Activated CD4-positive, alpha-beta T cell treated with anti-CD3 and anti-CD28 coated beads for 1 hour (primary cell): ENCODE measurements at regions not wholly inside any gene's neighbourhood (a gene's known extent, or its start where the extent isn't known, plus 50 kb on each side); places are given as distances from the start of the nearest gene placed in this dataset.
"Not testable (repeated sequence)": the region's sequence is repeated elsewhere in the genome, so short reads cannot be mapped to it uniquely, and the experiment has no call there.

ENCODE experiments used
- DNase-seq: peaks from one replicate; pipeline ENCODE4 v3.0.0-alpha.2; 2020

DNA sequence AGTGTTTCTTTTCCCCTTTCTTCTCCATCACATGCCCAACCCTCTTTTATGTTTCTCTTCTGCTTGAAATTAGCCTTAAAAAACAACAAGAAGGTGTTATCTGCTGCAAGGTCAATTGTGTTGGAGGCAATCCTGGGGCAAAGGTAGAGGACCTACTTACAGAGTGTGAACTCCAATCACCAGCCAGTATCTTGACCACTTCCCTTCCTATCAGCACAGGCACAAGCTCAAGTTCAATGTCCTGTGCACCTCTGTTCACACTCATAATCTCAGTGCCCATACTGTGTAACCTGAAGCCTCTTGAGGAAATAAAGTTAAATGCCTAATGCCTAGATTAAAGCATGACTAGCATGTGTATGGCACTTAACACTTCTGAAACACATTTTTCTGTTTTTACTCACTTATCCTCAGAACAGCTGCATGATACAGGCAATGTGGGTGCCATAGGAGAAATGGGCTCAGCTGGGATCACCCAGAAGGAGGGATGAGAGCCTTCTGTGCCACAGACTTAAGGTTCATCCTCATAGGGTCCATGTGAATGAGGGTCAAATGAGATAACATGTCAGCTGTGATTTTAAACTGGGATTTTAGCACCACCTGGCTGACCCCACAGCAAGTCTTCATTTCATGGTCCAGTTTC is 701.5 kb downstream of the BCL11A start:
- no peak for DNase-seq

DNA sequence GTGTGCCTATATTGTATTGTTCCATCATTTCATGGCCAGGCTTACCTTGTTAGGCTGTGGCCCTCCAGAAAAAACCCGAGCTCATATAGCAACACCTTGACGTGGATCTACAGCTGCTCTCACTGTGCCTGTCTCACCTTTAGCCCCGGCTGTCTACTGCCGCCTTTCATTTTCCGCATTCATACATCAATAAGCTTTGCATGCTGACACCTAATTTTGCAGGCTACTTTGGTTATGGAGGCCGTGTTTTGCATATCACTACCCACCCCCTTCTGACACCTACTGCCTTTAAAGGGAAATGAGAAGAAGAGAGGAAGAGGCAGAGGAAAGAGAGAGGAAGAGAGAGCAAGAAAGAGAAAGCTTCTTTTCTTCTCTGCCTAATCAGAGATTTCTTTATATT is 702.9 kb downstream of the BCL11A start:
- DNase-seq: no peak

- no peak for DNase-seq
Measured at GRCh38 chr2:59833941-59834340, 719.5 kb downstream of the BCL11A start.

DNA sequence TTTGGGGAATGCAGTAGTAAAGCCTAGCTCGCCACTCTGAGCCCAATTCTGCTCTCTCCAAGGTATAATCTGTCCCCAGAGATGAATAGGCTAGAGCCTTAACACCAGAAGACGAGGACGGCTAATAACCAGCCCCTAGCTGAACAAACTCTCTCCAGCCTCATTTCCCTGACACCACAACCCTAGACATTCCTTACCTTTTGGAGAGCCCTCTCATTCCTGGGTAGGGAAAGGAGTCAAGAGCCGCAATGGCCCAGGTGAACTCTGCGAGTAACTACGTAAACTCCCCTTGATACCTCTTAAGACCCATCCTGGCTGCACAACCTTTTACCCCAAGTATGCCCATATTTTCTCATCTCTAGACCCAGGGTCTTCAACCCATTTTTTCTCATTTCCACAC is 722.9 kb downstream of the BCL11A start:
- DNase-seq: no peak

DNA sequence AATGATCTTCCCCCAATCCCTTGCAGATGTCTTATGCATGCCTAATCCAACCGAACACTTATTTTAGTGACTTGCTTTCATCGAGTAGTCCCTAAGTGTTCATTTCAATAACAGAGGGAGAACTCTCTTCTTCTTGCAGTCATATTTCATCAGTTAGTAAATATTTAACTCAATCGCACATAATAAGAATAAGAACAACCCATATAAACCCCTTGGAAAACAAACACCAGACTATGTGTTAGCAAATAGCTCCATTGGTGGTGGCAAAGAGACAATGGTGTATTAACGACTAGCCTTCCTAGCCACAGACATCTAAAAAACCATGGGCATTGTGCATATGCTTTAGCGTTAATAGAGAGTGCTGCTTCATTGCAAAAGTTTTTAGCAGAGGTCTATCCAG is 725.8 kb downstream of the BCL11A start:
- DNase-seq: no peak

DNA sequence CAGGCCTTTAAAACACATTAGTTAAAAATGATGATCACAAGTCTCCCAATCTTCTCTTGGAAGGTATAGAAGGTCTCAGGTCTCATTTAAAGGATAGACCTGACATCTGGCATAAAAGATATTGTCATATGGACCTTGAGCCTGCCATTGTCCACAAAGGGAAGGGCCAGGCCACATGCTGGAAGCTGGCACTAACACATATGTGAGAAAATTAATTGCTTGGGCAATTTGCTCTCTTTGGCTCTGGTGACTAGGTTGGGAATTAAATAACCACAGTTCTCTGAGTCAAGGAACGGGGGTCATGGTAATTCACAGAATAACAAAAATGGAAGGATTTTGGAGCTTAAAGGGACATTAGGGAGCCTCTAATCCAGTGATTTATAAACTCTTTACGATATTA is 727.3 kb downstream of the BCL11A start:
- no peak for DNase-seq

- DNase-seq: no peak
Measured at GRCh38 chr2:59824314-59824713, 729.1 kb downstream of the BCL11A start.

DNA sequence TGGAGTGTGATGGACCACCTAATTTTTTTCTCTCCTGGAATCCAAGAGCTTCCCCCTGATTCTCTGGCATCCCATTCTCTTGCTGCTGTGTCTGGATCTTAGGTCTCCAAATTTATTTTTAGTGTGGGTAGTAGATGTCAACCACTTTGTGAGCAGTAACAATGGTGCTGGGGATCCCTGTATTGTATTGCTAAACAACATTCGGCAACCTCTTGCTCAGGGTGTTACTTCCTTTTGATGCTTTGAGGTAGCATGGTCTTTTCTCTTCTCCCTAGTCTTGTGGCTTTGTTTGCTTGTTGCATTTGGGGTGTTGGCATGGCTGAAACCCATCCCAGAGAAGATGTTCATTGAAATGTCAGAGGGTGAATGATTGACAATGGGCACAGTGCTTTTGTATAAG is 737.4 kb downstream of the BCL11A start:
- no peak for DNase-seq

- DNase-seq: not testable (repeated sequence)
Measured at GRCh38 chr2:59810283-59810682, 743.2 kb downstream of the BCL11A start.

DNA sequence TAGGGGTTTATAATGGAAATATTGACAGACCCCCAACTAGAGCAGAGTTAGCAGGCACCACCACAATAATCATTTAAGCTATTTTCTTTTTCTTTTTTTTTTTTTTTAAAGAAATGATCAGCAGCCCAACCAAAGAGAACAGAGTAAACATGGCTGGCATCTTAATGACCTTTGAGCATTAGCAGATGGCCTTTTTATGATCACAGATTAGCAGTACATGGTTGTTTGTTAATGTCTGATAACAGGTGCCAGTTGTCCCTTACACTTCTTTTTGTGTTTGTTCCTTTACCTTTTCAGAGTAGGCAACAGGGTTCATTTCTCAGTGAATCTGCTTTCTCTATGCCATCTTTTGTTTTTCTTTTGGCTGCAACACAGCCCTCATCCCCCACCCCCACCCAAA is 747.0 kb downstream of the BCL11A start:
- no peak for DNase-seq

DNA sequence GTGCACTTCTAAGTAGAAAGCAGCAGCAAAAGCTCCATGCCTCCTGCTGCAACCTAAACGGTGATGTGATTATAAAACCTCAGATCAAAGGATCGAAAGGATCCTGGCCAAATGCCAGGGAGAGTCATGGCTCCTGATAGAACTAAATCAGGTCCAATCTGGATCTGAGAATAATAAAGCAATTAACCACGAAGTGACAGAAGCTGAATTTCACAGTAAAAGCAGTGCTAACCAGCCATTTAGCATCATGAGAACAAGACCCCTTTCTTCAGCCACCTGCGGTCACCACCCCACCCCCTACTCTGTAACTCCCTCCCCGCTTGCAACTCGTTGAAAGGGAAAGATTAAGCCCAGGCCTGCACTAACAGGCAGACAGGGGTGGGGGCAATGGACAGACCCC is 748.7 kb downstream of the BCL11A start:
- no peak for DNase-seq

DNA sequence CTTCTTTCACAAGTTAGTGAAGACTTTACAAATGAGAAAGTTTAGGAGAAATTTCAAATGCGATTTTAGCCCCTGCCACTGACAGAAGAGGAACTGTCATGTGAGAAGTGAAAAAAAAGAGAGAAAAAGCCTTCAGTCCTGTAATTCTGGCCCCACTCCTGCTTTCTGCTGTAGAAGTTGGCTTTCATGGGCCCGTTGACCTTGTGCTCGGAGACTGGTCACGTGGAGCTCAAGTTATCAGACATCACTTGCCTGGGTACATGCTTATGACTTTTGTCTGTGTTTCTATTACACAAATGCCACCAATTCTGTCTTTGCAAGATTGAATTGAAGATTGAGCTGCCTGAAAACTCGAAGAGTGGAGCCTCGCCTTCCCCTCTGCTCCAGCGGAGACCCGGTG is 749.9 kb downstream of the BCL11A start:
- DNase-seq: no peak

DNA sequence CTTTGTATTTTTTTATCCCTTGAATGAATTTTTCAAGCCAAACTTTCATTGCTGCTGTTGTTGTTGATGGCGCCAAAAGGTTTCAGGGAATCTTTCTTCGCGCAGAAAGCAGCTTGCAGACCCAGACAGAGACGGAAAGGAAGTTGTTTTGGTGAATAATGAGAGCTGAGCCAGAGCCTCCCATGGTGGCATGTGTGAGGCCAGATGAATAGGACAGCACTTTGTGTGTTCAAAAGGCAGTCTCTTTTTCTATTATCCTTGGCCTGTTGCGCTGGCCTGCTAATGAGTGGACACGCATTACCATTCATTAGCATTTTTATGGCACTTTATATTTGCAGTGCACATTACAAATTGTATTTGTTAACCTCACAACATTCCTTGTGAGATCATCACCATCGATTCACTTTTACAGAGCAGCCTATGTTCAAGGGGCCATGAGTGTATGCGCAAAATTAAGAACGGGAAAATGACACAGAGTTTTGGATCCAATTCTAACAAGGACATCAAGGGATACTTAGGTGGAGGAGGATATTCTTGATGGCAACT is 754.7 kb downstream of the BCL11A start:
- DNase-seq: no peak

GRCh38 chr2:59791004-59791618 is 762.3 kb downstream of the BCL11A start:
- no peak for DNase-seq

DNA sequence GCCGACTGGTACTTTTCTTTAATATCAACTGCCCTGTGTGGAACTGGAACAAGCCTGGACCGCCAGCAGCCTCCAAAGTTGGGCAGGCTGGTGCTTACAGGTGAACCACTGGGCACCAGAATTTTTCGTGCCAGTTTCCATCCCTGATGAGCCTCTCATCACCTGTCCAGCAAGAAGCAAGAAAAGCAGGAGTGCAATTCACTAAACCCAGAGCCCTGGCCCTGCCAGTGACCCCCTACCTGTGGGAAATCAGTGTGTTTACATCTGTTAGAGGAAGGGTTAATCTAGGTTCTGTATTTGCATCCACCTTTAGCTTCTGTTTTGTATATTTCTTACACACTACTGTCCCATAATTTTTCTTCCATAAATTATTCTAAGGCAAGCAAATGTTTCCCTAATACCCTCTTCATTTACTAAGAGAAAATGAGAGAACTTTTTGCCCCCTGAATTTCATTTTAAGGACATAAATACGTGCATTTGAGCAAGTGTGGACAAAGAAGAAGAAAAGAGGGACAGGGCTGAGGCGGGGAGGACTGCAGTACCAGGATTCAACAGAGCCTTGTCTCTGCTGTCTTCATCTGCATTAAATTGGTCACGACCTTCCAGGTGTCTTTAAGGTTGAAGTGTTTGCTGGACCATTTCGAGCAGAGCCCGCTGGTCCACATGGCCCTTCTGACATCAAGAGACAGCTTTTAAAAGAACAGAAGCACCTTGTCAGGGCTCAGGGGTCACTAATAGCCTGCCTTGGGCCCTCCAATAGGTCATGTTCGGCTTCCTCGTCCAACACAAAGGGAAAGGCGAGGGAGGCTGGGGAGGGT is 763.1 kb downstream of the BCL11A start:
- DNase-seq: no peak

DNA sequence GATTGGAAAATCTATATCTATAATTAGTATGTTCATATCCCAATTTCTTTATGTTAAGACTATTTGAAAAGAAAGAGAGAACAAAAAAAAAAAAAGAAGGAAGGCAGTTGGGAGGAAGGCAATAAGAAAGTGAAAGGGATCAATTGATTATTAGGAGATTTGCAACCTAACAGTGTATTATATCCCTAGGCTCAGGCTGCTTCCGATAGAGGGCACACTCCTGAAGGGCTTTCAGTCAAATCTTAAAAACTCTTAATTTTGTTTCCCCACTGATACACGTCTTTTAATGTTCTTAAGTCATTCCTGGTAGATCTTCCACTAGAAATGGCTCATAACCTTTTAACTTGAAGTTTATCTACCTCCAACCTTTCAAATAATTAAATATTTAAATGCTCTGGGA is 763.9 kb downstream of the BCL11A start:
- DNase-seq: no peak

- no peak for DNase-seq
Measured at GRCh38 chr2:59787095-59787494, 766.4 kb downstream of the BCL11A start.

- DNase-seq: no peak
Measured at GRCh38 chr2:59786684-59787083, 766.8 kb downstream of the BCL11A start.

GRCh38 chr2:59779571-59779970 is 773.9 kb downstream of the BCL11A start:
- no peak for DNase-seq

DNA sequence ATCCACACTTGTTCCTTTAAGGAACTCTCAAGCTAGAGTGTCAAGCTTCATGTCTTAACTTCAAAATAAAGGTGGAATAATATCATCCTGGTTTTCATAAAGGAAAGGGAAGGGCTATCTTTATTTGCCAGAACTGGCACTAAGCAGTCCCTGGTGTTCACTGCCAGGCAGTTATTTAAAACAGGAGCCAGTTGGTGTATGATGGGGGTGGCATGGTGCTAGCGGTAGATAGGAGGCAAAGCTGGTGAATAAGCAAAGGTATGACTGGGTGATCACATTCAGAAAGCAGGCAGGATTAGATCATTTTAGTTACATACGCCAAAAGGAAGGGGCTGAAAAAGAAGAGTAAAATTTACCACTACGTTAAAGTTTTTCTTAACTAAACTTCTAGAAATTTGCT is 776.3 kb downstream of the BCL11A start:
- no peak for DNase-seq

- DNase-seq: no peak
Measured at GRCh38 chr2:59776726-59777008, 776.8 kb downstream of the BCL11A start.

DNA sequence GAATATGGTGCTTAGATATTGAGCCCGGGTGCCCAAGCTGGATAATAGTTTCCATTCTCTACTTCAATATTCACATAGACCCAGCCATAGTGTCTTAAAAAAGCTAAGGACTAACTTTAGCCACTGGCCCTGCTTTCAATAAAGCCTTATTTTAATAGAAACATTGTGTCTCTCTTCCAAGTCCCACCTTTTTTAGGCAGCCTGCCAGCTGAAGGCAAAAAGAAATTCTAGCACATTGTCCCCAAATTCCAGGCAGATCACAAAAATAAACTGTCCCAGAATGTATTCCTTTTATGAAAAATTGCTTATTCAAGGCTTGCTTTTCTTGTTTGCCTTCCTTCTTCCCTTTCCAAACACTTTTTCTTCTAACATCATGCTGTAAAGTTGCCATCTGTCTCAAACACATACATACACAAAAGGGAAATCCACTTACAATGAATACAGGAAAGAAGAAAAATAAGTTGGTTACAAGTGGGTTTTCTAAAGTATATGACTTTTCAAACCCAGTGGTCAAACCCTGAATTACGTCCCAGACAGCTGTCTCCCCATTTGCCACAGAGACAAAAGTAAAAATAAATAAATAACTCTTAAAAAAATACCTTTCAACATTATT is 778.5 kb downstream of the BCL11A start:
- DNase-seq: no peak

DNA sequence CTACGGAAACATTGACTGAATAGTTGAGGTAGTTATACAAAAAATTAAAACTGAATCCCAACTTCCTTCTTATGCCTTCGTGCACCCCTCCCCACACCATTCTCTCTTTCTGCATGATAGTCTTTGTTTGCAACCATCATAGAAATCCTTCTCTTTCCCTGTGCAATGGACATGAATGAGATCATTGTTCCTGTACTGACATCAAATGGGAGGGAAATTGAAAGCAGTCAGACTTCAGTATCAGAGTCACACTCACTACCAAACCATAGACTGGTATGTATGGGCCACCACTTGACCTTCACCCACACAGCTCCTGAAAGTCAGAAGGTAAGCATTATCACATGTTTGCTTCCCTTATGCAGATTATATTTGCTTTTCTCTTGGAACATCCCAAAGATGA is 782.8 kb downstream of the BCL11A start:
- DNase-seq: no peak

DNA sequence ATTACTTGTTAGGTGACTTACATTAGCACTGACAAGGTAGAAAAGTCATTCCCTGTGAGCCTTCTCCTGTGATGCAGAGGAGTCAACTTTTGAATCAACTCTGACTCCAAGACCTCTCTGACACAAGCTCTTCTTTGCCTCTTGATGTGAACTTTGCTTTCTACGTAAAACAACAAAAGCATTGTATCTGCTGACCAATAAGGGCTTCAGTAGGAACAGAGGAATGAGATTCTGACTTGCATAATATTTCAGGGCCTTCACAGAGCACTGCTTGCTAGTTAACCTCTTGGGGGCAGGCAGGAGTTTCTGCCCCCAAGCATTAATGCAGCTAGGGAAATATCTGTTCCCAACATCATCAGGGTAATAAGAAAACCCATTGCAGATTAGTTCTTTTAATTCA is 791.5 kb downstream of the BCL11A start:
- DNase-seq: no peak
